Stromal cell of bone marrow (primary cell): ENCODE measurements at regions not wholly inside any gene's neighbourhood (a gene's known extent, or its start where the extent isn't known, plus 50 kb on each side); places are given as distances from the start of the nearest gene placed in this dataset.

Experiments used
- DNase-seq: peaks from one replicate; pipeline ENCODE4 v3.0.0-alpha.2; 2012; ENCODE audit warnings: low read depth

DNA sequence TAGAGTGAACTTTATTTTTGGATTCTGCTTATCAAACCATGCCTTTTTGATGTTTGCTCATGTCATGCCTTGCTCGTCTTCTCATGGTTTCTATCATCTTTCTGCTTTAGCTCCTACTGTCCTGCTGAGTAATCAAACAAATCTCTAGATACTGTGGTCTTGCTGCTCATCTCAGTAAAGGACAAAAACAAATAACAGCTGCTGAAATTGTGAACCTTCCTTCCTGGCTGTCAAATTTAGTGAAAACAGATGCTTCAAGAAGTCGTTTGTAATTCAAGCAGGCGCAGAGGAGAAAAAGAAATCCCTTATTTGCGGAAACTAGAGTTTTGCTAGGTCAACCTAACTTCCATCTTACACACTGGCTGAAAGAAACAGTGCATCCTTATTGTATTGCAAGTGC lies 616.1 kb upstream of the ALCAM start:
- no peak for DNase-seq

DNA sequence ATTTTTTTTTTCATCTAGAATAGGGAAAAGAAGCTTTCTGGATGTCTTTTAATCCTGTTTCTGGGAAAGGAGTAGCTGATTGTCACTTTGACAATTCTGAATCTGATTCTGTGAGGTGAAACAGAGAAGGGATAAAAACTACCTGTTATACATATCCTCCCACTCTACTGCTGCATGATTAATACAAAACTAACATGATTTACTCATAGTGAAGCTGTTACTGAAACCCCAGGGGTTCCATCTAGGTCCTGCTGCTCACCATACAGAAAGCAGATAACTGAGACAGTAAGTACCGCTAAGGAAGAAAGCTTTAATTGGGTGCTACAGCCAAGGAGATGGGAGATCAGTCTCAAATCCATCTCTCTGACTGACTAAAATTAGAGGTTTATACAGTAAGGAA lies 610.9 kb upstream of the ALCAM start:
- no peak for DNase-seq

DNA sequence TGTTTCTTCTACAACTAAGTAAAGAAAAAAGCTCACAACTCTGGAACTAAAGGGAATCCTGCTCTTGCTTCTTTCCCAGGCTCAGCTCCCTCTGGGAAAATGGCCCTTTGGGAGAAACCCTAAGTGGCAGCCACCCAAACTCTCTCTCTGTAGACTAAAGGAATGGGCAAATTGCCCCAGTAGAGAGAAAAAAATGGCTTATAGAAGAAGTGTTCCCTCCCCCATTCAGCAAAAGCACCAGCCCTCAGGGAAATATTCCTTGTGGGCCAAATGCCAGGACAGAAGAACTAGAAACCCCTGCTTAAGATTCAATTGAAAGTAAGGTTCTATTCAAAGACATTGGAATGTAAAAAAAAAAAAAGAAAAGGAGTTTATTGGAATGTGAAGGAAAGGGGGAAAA lies 603.7 kb upstream of the ALCAM start:
- DNase-seq = no peak

GRCh38 chr3:104764496-104764895 lies 602.2 kb upstream of the ALCAM start:
- no peak for DNase-seq

- DNase-seq = no peak
Measured at GRCh38 chr3:104768886-104769285, 597.8 kb upstream of the ALCAM start.

- no peak for DNase-seq
Measured at GRCh38 chr3:104779324-104779723, 587.4 kb upstream of the ALCAM start.

DNA sequence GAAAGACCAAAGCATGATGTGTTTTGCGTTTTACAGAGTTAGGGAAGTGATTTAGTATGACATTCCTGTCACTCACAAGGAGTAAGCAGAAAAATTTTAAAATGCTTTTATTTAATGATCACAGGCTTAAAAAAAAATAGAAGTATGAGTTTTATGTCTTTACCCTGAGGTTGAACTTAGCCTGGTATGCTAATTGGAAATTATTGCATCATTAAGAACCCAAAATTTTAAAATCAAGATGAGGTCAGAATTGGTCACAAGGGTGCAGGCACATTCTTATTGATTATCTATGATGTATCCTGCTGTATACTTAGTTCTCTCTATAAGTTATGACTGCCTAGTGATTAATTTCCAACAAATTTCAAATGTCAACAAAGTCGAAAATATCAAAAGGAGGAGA lies 585.6 kb upstream of the ALCAM start:
- DNase-seq = no peak

DNA sequence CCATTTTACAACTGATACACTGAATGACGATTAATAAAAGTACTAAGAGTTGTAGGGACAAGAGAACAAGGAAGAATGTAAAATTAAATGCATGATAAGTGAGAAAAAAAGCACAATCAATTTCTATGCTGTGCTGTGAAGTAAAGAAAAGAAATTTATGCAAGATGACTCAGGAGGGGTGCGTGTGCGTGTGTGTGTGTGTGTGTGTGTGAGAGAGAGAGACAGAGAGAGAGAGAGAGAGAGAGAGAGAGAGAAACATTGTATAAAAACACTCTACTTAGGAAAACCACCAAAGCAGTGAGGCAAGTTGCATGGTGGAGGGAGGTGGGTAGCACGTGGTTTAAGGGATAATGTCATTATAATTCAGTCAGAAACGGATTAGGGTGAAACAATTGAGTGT lies 580.8 kb upstream of the ALCAM start:
- no peak for DNase-seq

- no peak for DNase-seq
Measured at GRCh38 chr3:104787306-104787705, 579.4 kb upstream of the ALCAM start.

DNA sequence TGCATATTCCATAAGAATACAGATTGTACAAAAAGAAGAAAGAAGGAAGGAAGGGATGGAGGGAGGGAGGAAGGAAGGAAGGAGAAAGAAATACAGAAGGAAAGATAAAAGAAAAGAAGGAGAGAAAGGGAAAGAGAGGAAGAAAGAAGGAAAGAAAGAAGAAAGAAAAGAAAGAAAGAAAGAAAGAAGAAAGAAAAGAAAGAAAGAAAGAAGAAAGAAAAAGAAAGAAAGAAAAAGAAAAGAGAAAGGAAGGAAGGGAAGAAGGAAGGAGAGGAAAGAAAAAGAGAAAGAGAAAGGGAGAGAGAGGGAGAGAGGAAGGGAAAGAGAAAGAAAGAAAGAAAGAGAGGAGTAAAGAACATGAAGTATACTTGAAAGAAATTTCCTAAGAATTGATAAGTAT lies 577.9 kb upstream of the ALCAM start:
- no peak for DNase-seq

DNA sequence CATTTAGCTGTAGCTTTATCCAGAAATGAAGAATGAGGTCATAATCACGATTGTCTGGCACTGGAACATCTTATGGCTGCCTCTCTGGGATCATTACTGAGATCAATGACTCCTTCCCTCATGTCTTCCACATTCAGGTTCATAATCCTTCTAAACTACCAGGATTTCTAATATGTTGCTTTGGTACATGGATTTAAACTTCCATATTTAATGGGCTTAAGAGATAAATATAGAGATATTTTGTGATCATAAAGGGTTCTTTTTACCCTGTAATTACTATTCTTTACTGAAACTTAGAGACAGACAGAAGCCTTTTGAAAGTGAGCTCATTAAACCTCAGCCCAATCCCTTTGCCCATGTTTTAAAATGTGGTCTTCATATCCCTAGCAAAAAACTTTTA lies 575.4 kb upstream of the ALCAM start:
- no peak for DNase-seq

DNA sequence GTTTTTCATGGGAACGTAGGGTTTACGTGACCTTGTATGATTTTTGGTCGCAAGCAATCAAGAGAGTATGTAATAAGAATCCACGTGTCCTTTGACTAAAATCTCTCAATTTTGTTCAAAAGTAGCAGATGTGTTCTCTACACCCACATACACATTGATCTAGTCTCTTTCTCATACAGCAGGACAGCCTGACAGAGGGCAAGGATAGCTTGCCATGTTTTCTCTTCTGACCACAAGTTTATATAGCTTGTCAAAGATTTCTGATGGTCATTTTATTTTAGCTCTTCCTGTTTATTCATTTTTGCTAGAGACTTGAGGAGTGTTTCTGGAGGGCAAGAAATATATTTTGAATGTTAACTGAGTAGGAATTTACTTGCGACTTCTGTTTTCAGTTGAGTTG lies 570.2 kb upstream of the ALCAM start:
- no peak for DNase-seq

DNA sequence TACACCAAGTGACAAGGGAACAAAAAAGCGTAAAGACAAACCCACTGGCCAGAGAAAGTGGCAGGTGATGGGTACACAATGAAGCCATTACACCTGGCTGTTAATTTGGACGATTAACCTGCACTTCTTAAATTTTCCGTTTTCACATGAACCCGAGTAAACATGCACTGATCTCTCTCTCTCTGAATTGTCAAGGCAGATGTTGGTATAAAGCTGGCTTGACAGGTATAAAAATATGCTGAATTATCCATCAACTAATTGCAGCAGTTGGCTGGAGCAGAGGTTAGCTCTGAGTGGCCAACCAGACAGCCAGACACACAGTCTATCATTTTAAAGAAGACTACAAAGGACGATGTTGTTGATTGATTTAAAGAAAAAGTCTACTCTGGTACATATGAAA lies 561.7 kb upstream of the ALCAM start:
- no peak for DNase-seq

DNA sequence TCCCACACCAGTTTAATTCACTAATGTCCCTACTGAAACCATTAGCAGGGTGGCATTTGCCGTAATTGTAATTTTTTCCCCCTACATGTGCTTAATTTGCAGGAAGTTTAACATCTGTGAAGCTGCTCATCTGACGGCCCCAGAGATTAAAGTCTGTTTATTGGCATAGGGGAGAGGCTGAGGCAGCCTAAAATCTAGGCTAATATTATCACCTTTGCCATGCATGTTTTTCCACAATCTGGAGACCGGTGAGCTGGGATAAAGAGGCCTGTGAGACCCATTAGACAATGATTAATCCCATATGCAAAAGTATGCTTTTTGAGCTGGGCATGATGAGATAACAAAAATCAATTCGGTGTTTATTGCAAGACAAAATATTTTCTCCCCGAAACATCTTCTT lies 561.2 kb upstream of the ALCAM start:
- DNase-seq = no peak

DNA sequence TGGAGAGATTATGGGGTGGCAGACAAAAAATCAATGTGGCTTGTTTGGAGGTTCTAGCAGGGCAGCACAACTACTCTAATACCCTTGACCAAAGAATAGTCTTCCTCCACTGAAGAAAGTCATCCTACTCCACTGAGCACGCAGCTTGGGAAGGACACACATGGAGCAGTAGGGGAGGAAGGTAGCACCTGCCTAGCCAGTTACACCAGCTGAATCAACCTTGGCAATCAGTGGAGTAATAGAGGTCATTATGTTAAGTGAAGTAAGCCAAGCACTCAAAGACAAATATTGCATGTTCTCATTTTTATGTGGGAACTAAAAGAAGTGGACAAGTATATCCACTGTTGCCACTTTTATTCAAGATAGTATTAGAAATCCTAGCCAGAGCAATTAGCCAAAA lies 555.8 kb upstream of the ALCAM start:
- DNase-seq = no peak

DNA sequence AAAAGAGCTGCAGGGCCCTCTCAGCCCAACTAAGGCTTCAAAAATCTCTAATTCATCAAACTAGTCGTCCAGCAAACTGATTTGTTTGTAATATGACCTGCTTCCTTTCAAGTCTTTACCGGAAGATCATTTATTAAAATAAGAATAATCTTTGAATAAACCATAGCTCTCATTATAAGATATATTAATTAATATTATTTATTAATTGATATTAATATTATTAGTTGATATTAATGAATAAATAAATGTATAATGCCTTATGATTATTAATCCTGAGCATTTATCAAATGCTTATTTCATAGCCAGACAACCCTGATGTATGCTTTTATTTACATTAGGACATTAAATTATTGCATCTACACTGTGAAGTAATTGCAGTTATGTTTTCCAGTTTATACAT lies 550.7 kb upstream of the ALCAM start:
- no peak for DNase-seq

DNA sequence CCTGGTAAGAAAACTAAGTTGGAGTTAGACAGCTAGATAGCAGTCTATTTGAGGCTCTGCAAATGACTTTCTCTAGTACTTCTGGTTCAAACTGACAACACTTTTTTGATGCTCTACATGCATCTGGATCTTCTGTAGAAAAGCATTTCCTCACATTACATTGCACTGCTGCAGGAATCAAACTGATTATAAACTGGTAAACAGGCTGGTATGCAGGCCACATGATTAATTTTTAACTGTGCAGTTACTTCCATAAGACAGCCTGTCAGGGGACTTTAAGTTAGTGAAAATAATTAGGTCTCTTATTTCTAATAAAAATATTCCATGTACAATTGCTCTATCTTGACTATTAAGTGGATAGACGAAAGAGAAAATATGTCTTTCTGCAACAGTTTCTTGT lies 550.0 kb upstream of the ALCAM start:
- DNase-seq = no peak

DNA sequence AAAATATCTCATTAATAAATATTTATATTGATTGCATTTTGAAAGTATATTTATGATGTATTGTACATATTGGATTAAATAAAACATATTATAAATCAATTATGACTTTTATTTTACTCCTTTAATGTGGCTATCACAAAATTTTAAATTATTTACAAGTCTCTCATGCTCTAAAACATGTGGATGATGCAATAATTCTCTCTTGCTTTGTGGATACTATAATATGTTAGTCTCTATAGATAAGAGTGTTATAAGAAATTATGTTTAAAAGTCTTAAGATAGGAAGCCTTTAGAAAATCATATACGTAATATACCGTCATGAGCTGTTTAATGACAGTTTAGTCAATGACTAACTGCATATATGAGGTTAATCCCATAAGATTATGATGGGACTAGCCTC lies 547.4 kb upstream of the ALCAM start:
- no peak for DNase-seq

DNA sequence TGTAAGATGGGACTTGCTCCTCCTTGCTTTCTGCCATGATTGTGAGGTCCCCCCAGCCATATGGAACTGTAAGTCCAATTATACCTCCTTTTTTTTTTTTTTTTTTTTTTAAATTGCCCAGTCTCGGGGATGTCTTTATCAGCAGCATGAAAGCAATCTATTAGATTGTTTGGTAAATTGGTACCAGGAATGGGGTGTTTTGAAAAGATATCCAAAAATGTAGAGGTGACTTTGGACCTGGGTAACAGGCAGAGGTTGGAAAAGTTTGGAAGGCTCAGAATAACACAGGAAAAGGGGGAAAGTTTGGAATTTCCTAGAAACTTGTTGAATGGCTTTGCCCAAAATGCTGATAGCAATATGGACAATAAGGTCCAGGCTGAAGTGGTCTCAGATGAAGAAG lies 545.8 kb upstream of the ALCAM start:
- DNase-seq = no peak

GRCh38 chr3:104825116-104825515 lies 541.6 kb upstream of the ALCAM start:
- no peak for DNase-seq

DNA sequence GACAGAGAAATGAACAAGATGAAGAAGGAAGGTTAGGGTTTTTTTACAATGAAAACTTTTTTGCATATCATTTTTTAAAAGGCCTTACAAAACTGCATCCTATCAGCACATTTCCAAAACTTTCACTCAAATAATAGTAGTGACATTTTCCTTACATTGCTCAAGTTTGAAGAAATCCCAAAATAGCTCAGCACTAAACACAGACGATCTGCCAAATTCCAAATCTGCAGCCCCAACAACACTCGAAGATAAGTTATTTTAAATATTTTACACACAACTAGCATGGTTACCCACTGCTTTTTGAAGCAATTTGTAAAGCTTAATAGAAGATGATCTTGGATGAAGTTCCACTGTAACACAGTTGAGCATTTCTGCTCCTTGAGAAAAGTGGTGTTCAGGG lies 535.6 kb upstream of the ALCAM start:
- no peak for DNase-seq

DNA sequence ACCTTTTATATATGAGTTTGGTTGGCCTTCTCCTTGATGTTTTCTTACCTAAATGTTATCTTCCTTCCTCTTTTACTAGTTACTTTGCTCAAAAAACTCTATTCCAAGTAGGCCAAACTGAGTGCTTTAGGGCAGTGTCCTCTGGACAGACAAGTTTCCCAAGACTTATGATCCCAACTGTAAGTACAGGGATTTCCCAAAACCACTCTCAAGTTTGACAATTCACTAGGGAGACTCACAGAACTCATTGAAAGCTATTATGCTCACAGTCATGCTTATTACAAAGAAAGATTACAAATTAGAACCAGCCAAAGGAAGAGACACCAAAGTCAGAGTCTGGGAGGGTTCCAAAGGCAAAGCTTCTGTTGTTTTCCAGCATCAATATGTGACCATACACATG lies 534.2 kb upstream of the ALCAM start:
- DNase-seq = no peak

GRCh38 chr3:104835376-104835775 lies 531.3 kb upstream of the ALCAM start:
- no peak for DNase-seq

GRCh38 chr3:104846270-104846669 lies 520.4 kb upstream of the ALCAM start:
- DNase-seq = no peak

DNA sequence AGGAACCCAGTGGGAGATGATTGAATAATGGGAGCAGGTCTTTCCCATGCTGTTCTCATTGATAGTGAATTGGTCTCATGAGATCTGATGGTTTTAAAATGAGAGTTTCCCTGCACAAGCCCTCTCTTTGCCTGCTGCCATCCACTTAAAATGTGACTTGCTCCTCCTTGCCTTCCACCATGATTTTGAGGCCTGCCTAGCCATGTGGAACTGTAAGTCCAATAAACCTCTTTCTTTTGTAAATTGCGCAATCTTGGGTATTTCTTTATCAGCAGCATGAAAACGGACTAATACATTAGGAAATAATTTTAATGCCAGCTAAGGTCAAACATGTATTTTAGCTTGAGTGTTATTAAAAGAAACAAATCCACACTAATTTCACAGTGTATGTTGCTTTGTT lies 517.6 kb upstream of the ALCAM start:
- DNase-seq = no peak

DNA sequence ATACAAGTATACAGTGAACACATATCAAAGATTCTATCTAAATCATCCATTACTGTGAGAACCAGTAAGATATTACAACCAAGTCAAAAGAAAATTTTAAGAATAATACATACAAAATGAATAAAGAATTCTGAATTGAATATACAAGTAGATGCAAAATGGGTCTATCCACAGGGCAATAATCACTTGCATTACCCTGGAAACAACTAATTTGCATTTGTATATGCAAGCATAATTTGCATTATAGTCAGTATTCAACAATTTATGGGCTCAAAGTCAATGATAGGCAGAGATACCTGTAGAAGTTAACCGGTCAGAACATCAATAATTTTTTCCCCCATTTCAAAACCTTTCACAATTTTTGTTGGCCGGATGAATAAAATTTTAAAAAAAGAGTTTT lies 512.2 kb upstream of the ALCAM start:
- no peak for DNase-seq
